VCaP (cell line): ENCODE measurements at regions not wholly inside any gene's neighbourhood (a gene's known extent, or its start where the extent isn't known, plus 50 kb on each side); places are given as distances from the start of the nearest gene placed in this dataset.
"Not testable (repeated sequence)": the region's sequence is repeated elsewhere in the genome, so short reads cannot be mapped to it uniquely, and the experiment has no call there.

Source experiments
- H3K27ac ChIP-seq: fragments of 450-650 bp; 2 replicates; pipeline ENCODE4 v1.5.1; 2017
- TF ChIP-seq, protein P1 (sequence below): fragments of 450-650 bp; conservative IDR thresholded peaks from 2 replicates; pipeline ENCODE4 v1.5.1; 2017; ENCODE audit warnings: mild to moderate bottlenecking, moderate library complexity

DNA sequence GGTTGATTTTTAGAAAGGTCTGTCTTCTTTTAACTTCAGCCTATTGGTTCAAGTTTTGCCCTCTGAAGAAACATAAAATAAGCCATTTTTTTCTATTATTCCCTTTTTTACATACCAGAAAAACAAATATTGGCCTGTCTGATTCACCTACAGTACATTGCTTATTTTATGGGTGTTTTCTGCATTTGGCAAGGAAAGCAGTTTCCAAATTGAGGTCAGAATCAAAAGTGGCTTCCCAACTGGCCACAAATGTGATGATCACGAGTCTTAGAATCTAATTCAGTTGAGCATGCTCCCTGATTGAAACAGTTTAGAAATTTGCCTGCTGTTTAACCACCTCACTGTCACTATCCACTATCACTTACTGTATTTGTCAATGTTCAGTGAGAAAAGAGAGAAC is 106.9 kb upstream of the CHMP2B start:
- H3K27ac ChIP-seq, result no peak overlapping the region
- TF ChIP-seq, protein P1, sequence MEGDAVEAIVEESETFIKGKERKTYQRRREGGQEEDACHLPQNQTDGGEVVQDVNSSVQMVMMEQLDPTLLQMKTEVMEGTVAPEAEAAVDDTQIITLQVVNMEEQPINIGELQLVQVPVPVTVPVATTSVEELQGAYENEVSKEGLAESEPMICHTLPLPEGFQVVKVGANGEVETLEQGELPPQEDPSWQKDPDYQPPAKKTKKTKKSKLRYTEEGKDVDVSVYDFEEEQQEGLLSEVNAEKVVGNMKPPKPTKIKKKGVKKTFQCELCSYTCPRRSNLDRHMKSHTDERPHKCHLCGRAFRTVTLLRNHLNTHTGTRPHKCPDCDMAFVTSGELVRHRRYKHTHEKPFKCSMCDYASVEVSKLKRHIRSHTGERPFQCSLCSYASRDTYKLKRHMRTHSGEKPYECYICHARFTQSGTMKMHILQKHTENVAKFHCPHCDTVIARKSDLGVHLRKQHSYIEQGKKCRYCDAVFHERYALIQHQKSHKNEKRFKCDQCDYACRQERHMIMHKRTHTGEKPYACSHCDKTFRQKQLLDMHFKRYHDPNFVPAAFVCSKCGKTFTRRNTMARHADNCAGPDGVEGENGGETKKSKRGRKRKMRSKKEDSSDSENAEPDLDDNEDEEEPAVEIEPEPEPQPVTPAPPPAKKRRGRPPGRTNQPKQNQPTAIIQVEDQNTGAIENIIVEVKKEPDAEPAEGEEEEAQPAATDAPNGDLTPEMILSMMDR, result no peak

DNA sequence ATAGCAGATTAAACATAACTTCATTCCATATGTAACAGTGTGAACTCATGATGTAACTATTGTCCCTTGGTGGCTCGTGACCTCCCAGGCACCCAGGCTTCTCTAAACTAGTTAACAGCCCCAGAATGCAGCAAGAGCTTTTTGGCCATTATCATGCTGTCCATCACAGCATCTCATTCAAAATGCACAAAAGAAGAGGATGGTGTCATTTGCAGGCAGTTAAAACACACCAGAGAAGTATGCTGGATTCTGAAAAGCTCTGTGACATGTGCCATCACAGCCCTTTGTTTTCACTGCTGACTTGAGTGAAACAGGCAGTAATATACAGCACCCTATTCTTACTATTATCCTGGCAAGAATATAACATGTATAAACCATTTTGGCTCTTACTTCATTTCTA is 117.6 kb upstream of the CHMP2B start:
- TF ChIP-seq, protein P1, result no peak
- H3K27ac ChIP-seq, result no peak overlapping the region

DNA sequence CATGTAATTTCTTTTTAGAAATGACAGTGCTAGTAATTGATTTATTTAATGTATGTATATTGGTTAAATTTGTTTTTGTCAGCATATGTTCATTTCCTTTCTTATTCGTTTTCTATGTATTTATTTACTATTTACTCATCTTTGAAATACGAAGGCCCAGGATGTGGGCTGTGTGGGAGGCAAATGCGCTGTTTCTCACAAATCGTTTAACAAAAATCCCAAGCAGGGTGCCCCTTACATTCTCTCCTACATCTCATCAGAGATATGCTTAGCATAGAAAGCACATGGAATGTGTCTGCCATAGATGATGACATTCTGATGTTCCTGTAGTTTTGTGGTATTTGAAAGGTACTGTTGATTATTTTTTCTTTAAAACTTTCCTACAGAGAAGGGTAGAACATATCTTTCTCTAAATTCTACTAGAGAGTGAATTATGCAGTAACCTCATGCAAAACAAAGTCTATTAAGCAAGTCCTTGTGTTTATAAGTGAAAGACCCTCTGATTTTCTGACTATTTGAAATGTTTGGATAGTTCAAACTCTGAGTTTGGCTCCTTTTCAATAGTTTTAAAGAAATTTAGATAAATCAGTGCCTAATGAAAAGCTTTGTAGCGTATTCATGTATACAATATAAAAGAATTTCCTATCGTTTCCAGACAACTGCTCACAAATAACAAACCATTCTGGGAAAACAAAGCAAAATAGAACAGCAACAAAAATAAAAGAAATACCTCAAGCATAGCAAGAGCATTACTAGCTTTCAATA is 111.1 kb upstream of the VGLL3 start:
- TF ChIP-seq, protein P1, result no peak
- H3K27ac ChIP-seq, result no peak overlapping the region

DNA sequence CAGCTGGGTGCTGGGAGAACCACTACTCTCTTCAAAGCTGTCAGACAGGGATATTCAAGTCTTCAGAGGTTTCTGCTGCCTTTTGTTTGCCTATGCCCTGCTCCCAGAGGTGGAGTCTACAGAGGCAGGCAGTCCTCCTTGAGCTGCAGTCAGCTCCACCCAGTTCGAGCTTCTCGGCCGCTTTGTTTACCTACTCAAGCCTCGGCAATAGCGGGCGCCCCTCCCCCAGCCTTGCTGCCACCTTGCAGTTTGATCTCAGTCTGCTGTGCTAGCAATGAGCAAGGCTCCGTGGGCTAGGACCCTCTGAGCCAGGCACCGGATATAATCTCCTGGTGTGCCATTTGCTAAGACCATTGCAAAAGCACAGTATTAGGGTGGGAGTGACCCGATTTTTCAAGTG is 106.8 kb upstream of the VGLL3 start:
- not testable (repeated sequence) for H3K27ac ChIP-seq

DNA sequence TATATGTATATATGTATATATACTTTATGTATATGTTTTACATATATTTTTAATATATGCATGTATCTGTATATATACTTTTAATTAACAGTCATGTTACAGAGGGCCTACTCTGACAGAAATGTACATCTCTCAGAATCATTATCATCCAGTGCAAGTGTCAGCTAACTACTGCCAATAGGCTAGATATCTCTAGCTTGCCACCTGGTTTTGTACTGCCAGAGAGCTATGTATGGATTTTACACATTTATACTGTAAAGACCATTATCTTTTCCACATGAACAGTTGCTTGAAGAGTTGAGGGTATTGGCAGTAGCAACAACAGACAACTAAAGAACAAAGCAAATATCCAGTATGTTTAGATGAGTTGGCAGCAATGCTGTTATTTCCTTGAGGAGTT is 99.7 kb upstream of the VGLL3 start:
- TF ChIP-seq, protein P1, result no peak
- no peak overlapping the region for H3K27ac ChIP-seq

DNA sequence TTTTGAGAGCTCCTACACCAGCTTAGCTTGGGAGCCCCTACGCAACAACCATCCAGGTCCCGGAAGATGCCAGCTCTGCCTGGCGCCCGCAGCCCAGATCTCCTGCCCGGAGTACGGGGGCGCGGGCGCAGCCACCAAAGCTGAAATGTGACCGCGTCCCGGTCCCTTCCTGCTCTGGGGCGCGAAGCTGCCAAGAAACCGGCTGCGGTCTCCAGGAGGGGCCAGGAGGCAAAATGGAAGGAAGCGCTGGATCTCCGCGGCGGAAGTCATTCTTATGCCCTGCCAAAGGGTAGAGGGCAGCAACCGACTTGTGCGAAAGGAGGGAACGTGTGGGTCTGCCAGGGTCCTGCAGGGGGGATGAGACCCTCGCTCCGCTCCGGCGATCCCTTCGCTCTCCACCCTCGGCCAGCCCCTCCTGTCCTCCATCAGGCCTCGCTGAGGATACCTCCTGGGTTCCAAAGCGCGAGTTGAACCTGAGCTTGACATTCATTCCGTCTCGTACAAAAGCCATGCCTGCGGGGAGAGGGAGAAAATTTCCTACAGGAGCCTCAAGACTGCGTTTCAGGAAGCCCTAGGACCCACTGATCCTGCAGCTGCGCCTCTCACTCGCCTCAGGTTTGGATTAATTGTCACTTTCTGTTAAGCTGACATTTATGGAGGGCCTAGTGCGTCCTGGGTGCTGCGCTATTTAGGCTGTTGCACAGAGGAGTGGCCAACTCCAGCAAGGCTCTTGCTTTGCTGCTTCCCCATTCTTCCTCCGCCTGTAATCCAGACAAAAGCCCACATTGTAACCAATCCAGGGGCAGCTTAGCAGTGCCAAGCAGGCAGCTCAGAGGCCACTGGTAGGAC is 98.3 kb upstream of the VGLL3 start:
- H3K27ac ChIP-seq, result no peak overlapping the region
- TF ChIP-seq, protein P1, result no peak

DNA sequence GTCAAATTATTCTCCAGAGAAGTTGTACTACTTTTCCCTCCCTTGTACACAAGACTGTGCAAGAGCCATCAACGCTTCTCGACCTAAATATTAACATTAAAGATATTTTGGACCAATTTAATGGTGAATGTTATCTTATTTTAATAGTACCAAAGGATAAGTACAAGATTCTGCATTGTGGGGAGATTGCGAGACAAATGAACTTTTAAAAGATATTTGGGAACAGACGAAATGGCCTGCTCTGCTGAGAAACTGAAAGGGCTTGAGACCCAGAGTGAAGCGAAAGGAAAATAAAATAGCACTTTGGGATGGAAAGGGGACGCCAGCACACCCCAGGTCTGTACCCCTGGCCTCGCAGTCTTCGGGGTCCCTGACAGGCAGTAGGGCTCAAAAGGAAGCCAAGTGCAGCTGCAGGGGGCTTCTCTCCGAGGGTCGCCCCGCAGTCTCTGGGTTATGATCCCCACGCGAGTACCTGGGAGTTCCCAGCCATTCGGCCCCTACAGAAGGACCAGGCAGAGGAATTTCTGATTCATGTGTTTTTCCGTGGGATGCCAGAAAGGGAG is 97.6 kb upstream of the VGLL3 start:
- TF ChIP-seq, protein P1, result no peak

More for the DNA sequence above, 97.6 kb upstream of the VGLL3 start:
- no peak overlapping the region for H3K27ac ChIP-seq
